ENCODE measurements at regions not wholly inside any gene's neighbourhood (a gene's known extent, or its start where the extent isn't known, plus 50 kb on each side); places are given as distances from the start of the nearest gene placed in this dataset.

DNA sequence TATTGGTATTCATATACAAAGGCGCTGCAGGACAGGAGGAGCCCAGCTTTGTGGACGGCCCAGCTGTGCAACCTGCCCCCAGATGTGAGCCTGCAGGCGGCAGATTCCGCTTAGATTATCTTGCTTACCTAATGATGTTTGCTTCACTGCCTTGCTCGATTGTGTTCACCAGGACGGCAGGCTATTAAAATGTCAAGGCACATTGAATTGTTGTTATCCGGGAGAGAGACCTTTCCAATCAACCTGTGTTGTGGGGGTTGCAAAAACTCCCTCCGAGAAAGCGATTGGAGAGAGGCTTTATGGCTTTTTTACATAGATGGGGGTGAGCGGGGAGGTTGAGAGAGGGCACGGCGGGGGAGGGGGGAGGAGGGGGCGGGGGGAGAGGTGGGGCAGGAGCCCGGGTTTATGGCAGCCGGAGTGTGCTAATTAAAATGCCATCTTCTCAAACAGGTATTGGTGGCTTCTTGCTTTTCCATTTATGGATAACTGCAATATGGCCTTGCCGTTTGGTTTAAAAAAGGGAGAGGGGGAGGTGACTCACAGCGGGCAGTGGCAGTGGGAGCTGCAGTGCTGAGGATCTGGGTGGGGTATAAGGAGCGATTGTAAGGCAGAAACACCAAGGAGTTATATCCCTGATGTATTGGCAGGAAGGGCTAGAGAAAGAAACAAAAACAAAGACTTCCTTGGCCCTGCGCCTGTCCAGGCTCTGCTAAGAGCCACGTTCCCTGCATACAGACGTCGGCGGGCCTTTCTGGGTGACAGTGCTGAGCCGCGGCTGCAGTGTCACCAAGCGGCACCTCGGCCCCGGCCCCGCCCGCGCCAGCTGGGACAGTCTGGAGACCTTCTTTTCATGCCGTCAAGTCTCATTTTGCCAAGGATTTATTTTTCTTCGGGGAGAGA is 97.2 kb downstream of the INSIG2 start:
- Histone ChIP-seq H3K4me3 (ENCODE audit: low read length, poor library complexity, severe bottlenecking) (peak overlapping the region; percentile 99), H3K36me3 (ENCODE audit: insufficient read depth, low read length) (no peaks in the 10 kb centered on the region), H4K20me1 (ENCODE audit: insufficient read depth, low read length, poor library complexity, severe bottlenecking) (no peaks in the 10 kb centered on the region), H3K79me2 (ENCODE audit: insufficient read depth, low read length) (no peaks in the 10 kb centered on the region), H3K9me2 (replicated peaks; ENCODE audit: low read depth, low read length) (no peaks in the 10 kb centered on the region), H3K4me1 (ENCODE audit: insufficient read depth, low read length, poor library complexity, severe bottlenecking) (peaks cover 48% of the 10 kb centered on the region), H3K27me3 (ENCODE audit: insufficient read depth, low read length, poor library complexity, severe bottlenecking) (no peaks in the 10 kb centered on the region), H3K4me2 (ENCODE audit: low read depth, low read length, poor library complexity, severe bottlenecking) (peak overlapping the region; percentile 73), H2AFZ (ENCODE audit: low read length) (peak overlapping the region; percentile 48), H3K9ac (ENCODE audit: low read depth, low read length, poor library complexity, severe bottlenecking) (peak overlapping the region; percentile 100), H3F3A (ENCODE audit: low read depth) (peaks cover 4% of the 10 kb centered on the region; the same call in 1 of the 2 replicates), H3K9me3 (ENCODE audit: insufficient read depth, low read depth, low read length) (no peaks in the 10 kb centered on the region)
- TF ChIP-seq EZH2phosphoT487 (IDR thresholded peaks at IDR 0.05; ENCODE audit: borderline replicate concordance), result no peak
- TF ChIP-seq, protein P1, sequence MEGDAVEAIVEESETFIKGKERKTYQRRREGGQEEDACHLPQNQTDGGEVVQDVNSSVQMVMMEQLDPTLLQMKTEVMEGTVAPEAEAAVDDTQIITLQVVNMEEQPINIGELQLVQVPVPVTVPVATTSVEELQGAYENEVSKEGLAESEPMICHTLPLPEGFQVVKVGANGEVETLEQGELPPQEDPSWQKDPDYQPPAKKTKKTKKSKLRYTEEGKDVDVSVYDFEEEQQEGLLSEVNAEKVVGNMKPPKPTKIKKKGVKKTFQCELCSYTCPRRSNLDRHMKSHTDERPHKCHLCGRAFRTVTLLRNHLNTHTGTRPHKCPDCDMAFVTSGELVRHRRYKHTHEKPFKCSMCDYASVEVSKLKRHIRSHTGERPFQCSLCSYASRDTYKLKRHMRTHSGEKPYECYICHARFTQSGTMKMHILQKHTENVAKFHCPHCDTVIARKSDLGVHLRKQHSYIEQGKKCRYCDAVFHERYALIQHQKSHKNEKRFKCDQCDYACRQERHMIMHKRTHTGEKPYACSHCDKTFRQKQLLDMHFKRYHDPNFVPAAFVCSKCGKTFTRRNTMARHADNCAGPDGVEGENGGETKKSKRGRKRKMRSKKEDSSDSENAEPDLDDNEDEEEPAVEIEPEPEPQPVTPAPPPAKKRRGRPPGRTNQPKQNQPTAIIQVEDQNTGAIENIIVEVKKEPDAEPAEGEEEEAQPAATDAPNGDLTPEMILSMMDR (conservative IDR thresholded peaks at IDR 0.05; ENCODE audit: low read length), result no peak; the same call in 1 of the 2 replicates

DNA sequence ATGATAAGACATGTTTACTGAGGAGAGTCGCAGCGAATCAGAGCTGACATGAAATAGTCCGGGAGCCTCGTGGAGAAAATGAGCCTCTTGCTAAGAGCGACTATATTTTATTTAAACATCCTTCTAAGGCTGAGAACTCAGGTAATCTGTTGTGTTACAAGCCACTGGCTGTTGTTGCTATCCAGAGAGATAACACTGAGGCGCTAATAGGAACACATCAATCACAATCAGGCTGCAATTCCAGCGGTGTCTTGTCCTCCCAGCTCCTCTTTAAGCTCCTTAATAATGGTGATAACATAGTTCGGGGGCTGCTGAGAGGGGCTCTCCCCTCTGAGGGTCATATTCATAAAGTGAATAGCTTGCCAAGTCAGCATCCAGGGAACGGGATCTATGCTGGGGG is 95.1 kb downstream of the INSIG2 start:
- TF ChIP-seq, protein P1 (conservative IDR thresholded peaks at IDR 0.05; ENCODE audit: low read length), result no peak
- no peak for TF ChIP-seq EZH2phosphoT487 (IDR thresholded peaks at IDR 0.05; ENCODE audit: borderline replicate concordance)
- no peak overlapping the region for H3K9ac ChIP-seq (ENCODE audit: low read depth, low read length, poor library complexity, severe bottlenecking)
- H3K27me3 ChIP-seq (ENCODE audit: insufficient read depth, low read length, poor library complexity, severe bottlenecking), result no peaks in the 10 kb centered on the region

DNA sequence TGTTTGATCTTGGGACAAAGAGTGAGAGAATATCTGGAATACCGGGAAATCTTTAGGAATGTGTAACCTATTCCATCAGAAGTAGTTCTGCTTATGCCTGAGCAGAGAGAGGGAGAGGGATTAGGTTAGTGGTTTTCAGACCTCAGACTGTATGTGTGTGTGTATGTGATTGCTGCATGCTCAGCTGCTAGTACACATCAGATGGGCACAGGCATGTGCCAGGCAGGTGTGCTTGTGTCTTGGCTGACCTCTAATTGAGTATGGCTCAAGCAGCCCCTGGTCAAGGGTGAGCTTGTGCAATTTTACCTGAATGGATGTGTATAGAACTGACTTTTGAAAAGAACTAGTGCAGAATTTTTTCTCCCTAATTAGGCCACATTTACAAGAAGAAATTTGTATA is 91.2 kb downstream of the INSIG2 start:
- no peaks in the 10 kb centered on the region for H3K9me3 ChIP-seq (ENCODE audit: insufficient read depth, low read depth, low read length)
- no peaks in the 10 kb centered on the region for H3F3A ChIP-seq (ENCODE audit: low read depth)
- no peaks in the 10 kb centered on the region for H3K9me2 ChIP-seq (replicated peaks; ENCODE audit: low read depth, low read length)
- no peak overlapping the region for H3K9ac ChIP-seq (ENCODE audit: low read depth, low read length, poor library complexity, severe bottlenecking)
- no peak overlapping the region for H3K4me2 ChIP-seq (ENCODE audit: low read depth, low read length, poor library complexity, severe bottlenecking)
- peaks cover 18% of the 10 kb centered on the region for H3K4me1 ChIP-seq (ENCODE audit: insufficient read depth, low read length, poor library complexity, severe bottlenecking)
- H3K79me2 ChIP-seq (ENCODE audit: insufficient read depth, low read length), result no peaks in the 10 kb centered on the region
- no peaks in the 10 kb centered on the region for H4K20me1 ChIP-seq (ENCODE audit: insufficient read depth, low read length, poor library complexity, severe bottlenecking)
- no peaks in the 10 kb centered on the region for H3K36me3 ChIP-seq (ENCODE audit: insufficient read depth, low read length)
- no peak overlapping the region for H3K4me3 ChIP-seq (ENCODE audit: low read length, poor library complexity, severe bottlenecking)
- no peaks in the 10 kb centered on the region for H3K27me3 ChIP-seq (ENCODE audit: insufficient read depth, low read length, poor library complexity, severe bottlenecking)
- no peak overlapping the region for H2AFZ ChIP-seq (ENCODE audit: low read length)
- TF ChIP-seq, protein P1 (conservative IDR thresholded peaks at IDR 0.05; ENCODE audit: low read length), result no peak
- TF ChIP-seq EZH2phosphoT487 (IDR thresholded peaks at IDR 0.05; ENCODE audit: borderline replicate concordance), result no peak

More for the DNA sequence above, 95.1 kb downstream of the INSIG2 start:
- no peaks in the 10 kb centered on the region for H3K79me2 ChIP-seq (ENCODE audit: insufficient read depth, low read length)
- no peak overlapping the region for H3K4me3 ChIP-seq (ENCODE audit: low read length, poor library complexity, severe bottlenecking)
- H3K36me3 ChIP-seq (ENCODE audit: insufficient read depth, low read length), result no peaks in the 10 kb centered on the region
- H3F3A ChIP-seq (ENCODE audit: low read depth), result peaks cover 4% of the 10 kb centered on the region; the same call in 1 of the 2 replicates
- no peak overlapping the region for H3K4me2 ChIP-seq (ENCODE audit: low read depth, low read length, poor library complexity, severe bottlenecking)
- H4K20me1 ChIP-seq (ENCODE audit: insufficient read depth, low read length, poor library complexity, severe bottlenecking), result no peaks in the 10 kb centered on the region
- no peak overlapping the region for H2AFZ ChIP-seq (ENCODE audit: low read length)
- peaks cover 28% of the 10 kb centered on the region for H3K4me1 ChIP-seq (ENCODE audit: insufficient read depth, low read length, poor library complexity, severe bottlenecking)
- H3K9me3 ChIP-seq (ENCODE audit: insufficient read depth, low read depth, low read length), result no peaks in the 10 kb centered on the region
- no peaks in the 10 kb centered on the region for H3K9me2 ChIP-seq (replicated peaks; ENCODE audit: low read depth, low read length)
